Muscle of leg (tissue), 3 donors: ENCODE measurements at regions not wholly inside any gene's neighbourhood (a gene's known extent, or its start where the extent isn't known, plus 50 kb on each side); places are given as distances from the start of the nearest gene placed in this dataset.

Experiments
- DNase-seq: peaks from one replicate; pipeline ENCODE4 v3.0.0; 2013
- H3K27ac ChIP-seq: one replicate; pipeline ENCODE4 v1.5.1; 2013; ENCODE audit warnings: mild to moderate bottlenecking, low read length, control low read depth
- H3K27me3 ChIP-seq: one replicate; pipeline ENCODE4 v1.6.1; 2013; ENCODE audit warnings: low read length; ENCODE audit not compliant: control insufficient read depth, insufficient read depth
- H3K36me3 ChIP-seq: one replicate; pipeline ENCODE4 v1.6.1; 2013; ENCODE audit warnings: low read length; ENCODE audit not compliant: control insufficient read depth, insufficient read depth
- H3K4me1 ChIP-seq: one replicate; pipeline ENCODE4 v1.6.1; 2013; ENCODE audit warnings: low read length; ENCODE audit not compliant: control insufficient read depth, insufficient read depth
- H3K4me3 ChIP-seq: one replicate; pipeline ENCODE4 v1.5.1; 2013; ENCODE audit warnings: low read length, control low read depth
- H3K9me3 ChIP-seq: replicated peaks from 2 replicates; pipeline ENCODE4 v1.6.1; 2013; ENCODE audit warnings: low read depth, low read length; ENCODE audit not compliant: control insufficient read depth
- WGBS: methylation state at CpG from one replicate; pipeline ENCODE4 v1.1.5; 2013; ENCODE audit warnings: missing lambda C conversion rate; ENCODE audit not compliant: insufficient coverage; 5-methylcytosine and 5-hydroxymethylcytosine counted together

GRCh38 chr7:434891-435629 lies 84.6 kb downstream of the PDGFA start:
- DNase-seq, result no peak
- H3K27ac ChIP-seq, result no peak overlapping the region
- peaks cover 34% of the 10 kb centered on the region for H3K27me3 ChIP-seq
- no peaks in the 10 kb centered on the region for H3K36me3 ChIP-seq
- 34% methylated on average over 31 of the region's 35 CpGs for WGBS
- H3K9me3 ChIP-seq, result no peaks in the 10 kb centered on the region
- no peak overlapping the region for H3K4me3 ChIP-seq
- H3K4me1 ChIP-seq, result peaks cover 55% of the 10 kb centered on the region

- no peaks in the 10 kb centered on the region for H3K36me3 ChIP-seq
- H3K27me3 ChIP-seq, result peaks cover 36% of the 10 kb centered on the region
- H3K9me3 ChIP-seq, result no peaks in the 10 kb centered on the region
- WGBS, result 33% methylated on average over 24 of the region's 28 CpGs
- H3K4me3 ChIP-seq, result no peak overlapping the region
- DNase-seq, result peak; percentile 79
- H3K27ac ChIP-seq, result peak overlapping the region; percentile 3
- H3K4me1 ChIP-seq, result peaks cover 62% of the 10 kb centered on the region
Measured at GRCh38 chr7:435630-436366, 83.8 kb downstream of the PDGFA start.

- no peaks in the 10 kb centered on the region for H3K36me3 ChIP-seq
- DNase-seq, result no peak
- H3K4me3 ChIP-seq, result no peak overlapping the region
- peaks cover 63% of the 10 kb centered on the region for H3K4me1 ChIP-seq
- H3K9me3 ChIP-seq, result no peaks in the 10 kb centered on the region
- 58% methylated on average over 32 of the region's 33 CpGs for WGBS
- H3K27me3 ChIP-seq, result peaks cover 36% of the 10 kb centered on the region
- H3K27ac ChIP-seq, result peak overlapping the region; percentile 3
Measured at GRCh38 chr7:436367-437128, 83.1 kb downstream of the PDGFA start.

GRCh38 chr7:437329-438251 lies 82.1 kb downstream of the PDGFA start:
- Histone ChIP-seq H3K4me3 (no peak overlapping the region), H3K4me1 (peaks cover 65% of the 10 kb centered on the region), H3K27me3 (peaks cover 38% of the 10 kb centered on the region), H3K36me3 (no peaks in the 10 kb centered on the region), H3K9me3 (no peaks in the 10 kb centered on the region), H3K27ac (no peak overlapping the region)
- no peak for DNase-seq
- WGBS, result 50% methylated on average over 41 of the region's 43 CpGs

GRCh38 chr7:438361-438760 lies 81.3 kb downstream of the PDGFA start:
- H3K36me3 ChIP-seq, result no peaks in the 10 kb centered on the region
- H3K27me3 ChIP-seq, result peaks cover 36% of the 10 kb centered on the region
- peaks cover 65% of the 10 kb centered on the region for H3K4me1 ChIP-seq
- 85% methylated on average over 5 of the region's 7 CpGs for WGBS
- H3K9me3 ChIP-seq, result no peaks in the 10 kb centered on the region
- H3K27ac ChIP-seq, result no peak overlapping the region
- H3K4me3 ChIP-seq, result no peak overlapping the region
- DNase-seq, result no peak

GRCh38 chr7:438916-439315 lies 80.7 kb downstream of the PDGFA start:
- Histone ChIP-seq H3K4me3 (no peak overlapping the region), H3K27me3 (peaks cover 32% of the 10 kb centered on the region), H3K9me3 (no peaks in the 10 kb centered on the region), H3K27ac (no peak overlapping the region), H3K36me3 (no peaks in the 10 kb centered on the region), H3K4me1 (peaks cover 65% of the 10 kb centered on the region)
- 82% methylated on average over 14 of the region's 14 CpGs for WGBS
- DNase-seq, result no peak

- peaks cover 75% of the 10 kb centered on the region for H3K4me1 ChIP-seq
- DNase-seq, result no peak
- peaks cover 29% of the 10 kb centered on the region for H3K27me3 ChIP-seq
- no peaks in the 10 kb centered on the region for H3K36me3 ChIP-seq
- no peak overlapping the region for H3K4me3 ChIP-seq
- 70% methylated on average over 7 of the region's 10 CpGs for WGBS
- no peak overlapping the region for H3K27ac ChIP-seq
- H3K9me3 ChIP-seq, result no peaks in the 10 kb centered on the region
Measured at GRCh38 chr7:440059-440749, 79.4 kb downstream of the PDGFA start.

GRCh38 chr7:441684-442421 lies 77.8 kb downstream of the PDGFA start:
- DNase-seq, result peak; percentile 72
- 51% methylated on average over 14 of the region's 14 CpGs for WGBS
- no peak overlapping the region for H3K4me3 ChIP-seq
- H3K27me3 ChIP-seq, result peaks cover 32% of the 10 kb centered on the region
- no peaks in the 10 kb centered on the region for H3K36me3 ChIP-seq
- no peak overlapping the region for H3K27ac ChIP-seq
- peaks cover 62% of the 10 kb centered on the region for H3K4me1 ChIP-seq
- H3K9me3 ChIP-seq, result no peaks in the 10 kb centered on the region

GRCh38 chr7:442457-442856 lies 77.2 kb downstream of the PDGFA start:
- peaks cover 57% of the 10 kb centered on the region for H3K4me1 ChIP-seq
- no peaks in the 10 kb centered on the region for H3K36me3 ChIP-seq
- no peaks in the 10 kb centered on the region for H3K9me3 ChIP-seq
- WGBS, result 96% methylated on average over 7 of the region's 7 CpGs
- no peak for DNase-seq
- H3K27ac ChIP-seq, result no peak overlapping the region
- peaks cover 28% of the 10 kb centered on the region for H3K27me3 ChIP-seq
- H3K4me3 ChIP-seq, result no peak overlapping the region
